Esophagus muscularis mucosa (tissue), 4 donors: ENCODE measurements at regions not wholly inside any gene's neighbourhood (a gene's known extent, or its start where the extent isn't known, plus 50 kb on each side); places are given as distances from the start of the nearest gene placed in this dataset.

Experiments used
- DNase-seq: peaks from one replicate; pipeline ENCODE4 v3.0.0-alpha.2; 2017; ENCODE audit errors: extremely low spot score
- H3K27ac ChIP-seq, 4 donors: fragments of 200-600 bp; sonication (generic); replicated peaks in 1 of 4; 1 replicate in 3 of 4; 2 replicates in 1 of 4; pipeline ENCODE4 v1.5.1; 2016 to 2019; ENCODE audit warnings: mild to moderate bottlenecking in 1 of 4
- H3K27me3 ChIP-seq, 4 donors: fragments of 200-600 bp; sonication (generic); one replicate each; pipeline versions ENCODE4 v1.5.1 to v1.6.0; 2016 to 2019
- H3K36me3 ChIP-seq, 4 donors: fragments of 200-600 bp; sonication (generic); one replicate each; pipeline ENCODE4 v1.5.1; 2016 to 2019
- H3K4me1 ChIP-seq, 4 donors: fragments of 200-600 bp; sonication (generic); one replicate each; pipeline ENCODE4 v1.5.1; 2016 to 2019
- H3K4me3 ChIP-seq, 4 donors: fragments of 200-600 bp; sonication (generic); 1 replicate in 2 of 4; 2 replicates in 2 of 4; pipeline ENCODE4 v1.5.1; 2016 to 2019; ENCODE audit warnings: mild to moderate bottlenecking in 4 of 4, moderate library complexity in 1 of 4
- H3K9me3 ChIP-seq, 4 donors: fragments of 200-600 bp; sonication (generic); 1 replicate in 3 of 4; 2 replicates in 1 of 4; pipeline ENCODE4 v1.5.1; 2016 to 2019
- EP300 ChIP-seq: sonication (generic); formaldehyde crosslinking; IDR thresholded peaks from one replicate; pipeline ENCODE4 v1.6.1; 2017; ENCODE audit warnings: antibody characterized with exemption
- POLR2A ChIP-seq: fragments of 450-650 bp; IDR thresholded peaks from one replicate; pipeline ENCODE4 v1.6.1; 2017; ENCODE audit warnings: antibody characterized with exemption, moderate library complexity, mild to moderate bottlenecking, low read depth
- POLR2AphosphoS5 ChIP-seq, 2 donors: sonication (generic); formaldehyde crosslinking; IDR thresholded peaks; one replicate each; pipeline ENCODE4 v1.6.1; 2017; ENCODE audit warnings: antibody characterized with exemption in 2 of 2
- WGBS: methylation state at CpG from one replicate; pipeline ENCODE4 v1.1.5; 2018; 5-methylcytosine and 5-hydroxymethylcytosine counted together
- intact Hi-C: fragments of 100-400 bp; cut with DNase I; formaldehyde crosslinking; loops from one replicate; pipeline ENCODE4 v1.15.1; 2023
- TF ChIP-seq, protein P1 (sequence below), 3 experiments: fragments of 200-600 bp in 2 of 3; fragments of 450-650 bp in 1 of 3; sonication (generic) in 2 of 3; IDR thresholded peaks; one replicate each; pipeline ENCODE4 v1.5.1; 2017 to 2019; ENCODE audit warnings: antibody characterized with exemption in 3 of 3, mild to moderate bottlenecking in 2 of 3, moderate library complexity in 1 of 3

DNA sequence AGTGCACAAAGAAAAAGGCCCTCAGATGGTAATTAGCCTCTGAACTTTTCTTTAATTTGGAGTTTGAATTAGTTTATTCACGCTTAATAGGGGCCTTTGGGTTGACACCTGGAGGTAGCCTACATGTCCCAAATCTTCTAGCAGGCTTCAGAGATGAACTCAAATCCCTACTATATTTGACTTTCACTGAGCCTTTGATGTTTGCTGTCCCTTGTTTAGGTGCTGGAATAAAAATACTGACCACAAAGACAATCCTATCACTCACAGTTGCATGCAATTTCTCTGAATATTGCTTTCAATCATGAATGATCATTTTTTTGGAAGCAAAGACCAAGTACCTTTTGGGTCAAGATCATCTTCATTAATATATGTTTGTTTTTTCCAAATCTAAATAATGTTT is 564.0 kb upstream of the FANCL start:
- Histone ChIP-seq H3K4me1 (no peaks in the 10 kb centered on the region), H3K4me3 (no peak overlapping the region), H3K36me3 (no peaks in the 10 kb centered on the region), H3K9me3 (no peaks in the 10 kb centered on the region), H3K27ac (no peak overlapping the region), H3K27me3 (no peaks in the 10 kb centered on the region)
- no peak for DNase-seq
- 84% methylated on average over 1 of the region's 1 CpG for WGBS
- TF ChIP-seq POLR2A (no peak), EP300 (no peak), POLR2AphosphoS5 (IDR thresholded peaks at IDR 0.05) (no peak)
- intact Hi-C loops = no loop called here

DNA sequence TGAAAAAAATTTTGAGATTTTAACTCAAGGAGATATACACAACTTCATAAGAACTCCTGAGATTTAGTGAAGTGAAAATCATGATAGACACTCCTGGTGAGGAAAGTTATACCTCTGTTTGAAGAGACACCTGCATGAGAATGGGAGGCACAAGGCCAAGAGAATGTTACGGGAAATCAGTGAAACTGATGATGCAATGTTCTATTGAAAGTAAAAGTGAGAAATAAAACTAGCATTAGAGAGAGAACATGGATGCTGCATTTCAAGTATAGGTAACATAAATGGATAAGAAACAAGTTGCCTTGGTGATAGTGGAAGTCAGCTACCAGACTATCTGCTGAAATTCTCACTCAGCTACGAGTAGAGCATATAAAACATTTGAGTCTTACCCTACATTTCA is 562.1 kb upstream of the FANCL start:
- no peak for DNase-seq
- intact Hi-C loops = no loop called here
- no peaks in the 10 kb centered on the region for H3K4me1 ChIP-seq
- H3K36me3 ChIP-seq = no peaks in the 10 kb centered on the region
- no peaks in the 10 kb centered on the region for H3K27me3 ChIP-seq
- TF ChIP-seq EP300 = no peak
- TF ChIP-seq POLR2AphosphoS5 (IDR thresholded peaks at IDR 0.05) = no peak
- no peak for TF ChIP-seq POLR2A
- TF ChIP-seq, protein P1, sequence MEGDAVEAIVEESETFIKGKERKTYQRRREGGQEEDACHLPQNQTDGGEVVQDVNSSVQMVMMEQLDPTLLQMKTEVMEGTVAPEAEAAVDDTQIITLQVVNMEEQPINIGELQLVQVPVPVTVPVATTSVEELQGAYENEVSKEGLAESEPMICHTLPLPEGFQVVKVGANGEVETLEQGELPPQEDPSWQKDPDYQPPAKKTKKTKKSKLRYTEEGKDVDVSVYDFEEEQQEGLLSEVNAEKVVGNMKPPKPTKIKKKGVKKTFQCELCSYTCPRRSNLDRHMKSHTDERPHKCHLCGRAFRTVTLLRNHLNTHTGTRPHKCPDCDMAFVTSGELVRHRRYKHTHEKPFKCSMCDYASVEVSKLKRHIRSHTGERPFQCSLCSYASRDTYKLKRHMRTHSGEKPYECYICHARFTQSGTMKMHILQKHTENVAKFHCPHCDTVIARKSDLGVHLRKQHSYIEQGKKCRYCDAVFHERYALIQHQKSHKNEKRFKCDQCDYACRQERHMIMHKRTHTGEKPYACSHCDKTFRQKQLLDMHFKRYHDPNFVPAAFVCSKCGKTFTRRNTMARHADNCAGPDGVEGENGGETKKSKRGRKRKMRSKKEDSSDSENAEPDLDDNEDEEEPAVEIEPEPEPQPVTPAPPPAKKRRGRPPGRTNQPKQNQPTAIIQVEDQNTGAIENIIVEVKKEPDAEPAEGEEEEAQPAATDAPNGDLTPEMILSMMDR (IDR thresholded peaks at IDR 0.05) = no peak
- WGBS = 78% methylated on average over 2 of the region's 2 CpGs
- H3K4me3 ChIP-seq = no peak overlapping the region
- H3K9me3 ChIP-seq = no peaks in the 10 kb centered on the region
- H3K27ac ChIP-seq = no peak overlapping the region

DNA sequence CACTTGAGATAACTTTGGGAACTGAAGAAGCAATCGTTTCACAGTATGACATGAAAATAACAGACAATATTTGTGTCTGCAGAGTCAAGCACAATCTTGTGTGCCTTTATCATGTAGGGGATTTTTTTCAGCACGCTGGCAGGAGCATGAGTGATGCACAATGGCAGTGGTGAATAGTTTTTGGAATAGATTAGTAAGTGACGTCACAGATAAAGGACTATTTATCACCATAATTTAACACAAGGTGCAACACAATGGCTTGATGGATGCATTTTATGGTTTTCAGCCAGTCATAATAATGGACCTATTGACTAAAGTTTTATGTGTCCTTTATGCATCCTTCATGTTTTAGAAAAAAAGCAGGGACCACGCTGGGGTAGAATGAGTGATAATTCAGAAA is 559.8 kb upstream of the FANCL start:
- intact Hi-C loops = no loop called here
- Histone ChIP-seq H3K4me3 (no peak overlapping the region), H3K27ac (no peak overlapping the region), H3K36me3 (no peaks in the 10 kb centered on the region), H3K4me1 (no peaks in the 10 kb centered on the region), H3K27me3 (no peaks in the 10 kb centered on the region), H3K9me3 (no peaks in the 10 kb centered on the region)
- no peak for TF ChIP-seq EP300
- DNase-seq = no peak
- WGBS = 67% methylated on average over 4 of the region's 4 CpGs

DNA sequence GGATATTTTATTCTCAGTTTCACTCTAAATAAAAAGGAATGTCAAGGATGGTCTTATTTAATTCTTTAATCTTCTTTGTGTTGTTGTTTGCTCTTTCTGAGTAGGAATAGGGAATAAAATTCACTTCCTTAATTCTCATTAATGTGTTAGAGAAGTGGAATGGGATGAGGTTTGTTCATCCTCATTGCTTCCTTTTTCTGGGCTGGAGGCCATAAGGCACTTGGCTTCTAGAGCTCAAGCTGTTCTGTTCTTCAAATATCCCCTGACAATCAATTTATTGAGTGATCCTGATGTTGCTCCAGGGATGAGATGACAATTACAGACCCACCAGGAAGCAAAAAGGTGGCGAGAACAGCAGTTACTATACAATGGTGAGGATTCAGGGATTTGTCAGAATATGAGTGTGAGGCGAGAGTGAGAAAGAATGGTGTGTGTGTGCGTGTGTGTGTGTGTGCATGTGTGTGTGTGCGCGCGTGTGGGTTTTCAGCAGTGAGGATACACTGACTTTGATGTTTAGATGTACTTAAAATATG is 557.6 kb upstream of the FANCL start:
- no peaks in the 10 kb centered on the region for H3K36me3 ChIP-seq
- no peak overlapping the region for H3K4me3 ChIP-seq
- intact Hi-C loops = no loop called here
- H3K4me1 ChIP-seq = no peaks in the 10 kb centered on the region
- H3K9me3 ChIP-seq = no peaks in the 10 kb centered on the region
- TF ChIP-seq EP300 = no peak
- no peak for TF ChIP-seq POLR2AphosphoS5 (IDR thresholded peaks at IDR 0.05)
- TF ChIP-seq, protein P1 (IDR thresholded peaks at IDR 0.05) = no peak
- no peak for TF ChIP-seq POLR2A
- no peak overlapping the region for H3K27ac ChIP-seq
- no peaks in the 10 kb centered on the region for H3K27me3 ChIP-seq
- no peak for DNase-seq
- WGBS = 89% methylated on average over 6 of the region's 6 CpGs

DNA sequence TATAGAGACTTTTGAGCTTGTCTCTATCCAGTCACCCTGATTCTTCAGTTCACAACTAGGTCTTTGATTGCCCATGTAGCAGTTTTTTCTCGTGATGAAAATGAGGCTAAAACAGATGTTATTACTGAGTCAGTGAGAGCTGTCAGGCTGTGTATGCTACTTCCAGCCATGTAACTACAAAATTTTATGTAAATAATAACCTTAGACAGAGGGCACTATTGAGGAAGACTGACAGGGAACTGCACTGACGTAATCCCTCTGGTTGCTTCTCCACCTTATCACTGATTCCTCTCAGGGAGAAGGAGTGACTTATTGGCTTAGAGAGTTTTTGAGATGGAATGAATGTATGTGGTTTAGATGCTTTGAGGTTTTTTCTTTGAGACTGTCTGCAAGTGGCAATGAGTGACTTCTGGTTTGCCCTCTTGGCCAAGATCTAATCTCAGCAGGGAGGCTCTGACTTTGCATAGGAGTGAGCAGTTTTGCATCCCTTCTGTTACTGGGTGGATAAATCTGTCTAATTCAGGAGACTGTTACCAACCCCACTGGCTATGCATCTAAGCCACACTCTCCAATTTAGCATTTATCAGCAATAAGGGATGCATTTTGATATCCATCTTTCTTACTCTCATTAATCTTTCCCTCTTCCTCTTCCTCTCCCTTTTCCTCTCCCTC is 555.2 kb upstream of the FANCL start:
- Histone ChIP-seq H3K4me3 (no peak overlapping the region), H3K9me3 (no peaks in the 10 kb centered on the region), H3K4me1 (no peaks in the 10 kb centered on the region), H3K27me3 (no peaks in the 10 kb centered on the region), H3K36me3 (no peaks in the 10 kb centered on the region), H3K27ac (no peak overlapping the region)
- TF ChIP-seq POLR2A (no peak), EP300 (no peak), POLR2AphosphoS5 (IDR thresholded peaks at IDR 0.05) (no peak)
- TF ChIP-seq, protein P1 (IDR thresholded peaks at IDR 0.05) = no peak
- intact Hi-C loops = no loop called here
- WGBS = 35% methylated on average over 2 of the region's 2 CpGs
- no peak for DNase-seq

DNA sequence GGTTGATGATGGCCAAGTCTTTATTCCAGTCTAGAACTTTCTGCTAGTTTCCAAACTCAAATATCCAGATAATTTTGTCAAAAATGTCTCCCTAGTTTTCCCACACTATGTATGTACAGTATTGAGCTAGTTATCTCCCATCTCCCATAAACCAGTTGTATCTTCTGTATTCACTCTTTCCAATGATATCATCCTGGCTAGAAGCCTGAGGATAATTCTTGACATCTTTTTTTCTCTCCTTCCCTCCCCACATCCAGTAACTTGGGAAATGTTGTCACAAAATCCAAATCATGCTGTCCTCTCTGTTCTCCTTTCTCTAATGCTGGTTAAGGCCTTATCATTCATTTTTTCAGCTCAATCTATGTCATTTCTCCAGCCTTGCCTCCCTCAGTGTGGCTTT is 553.8 kb upstream of the FANCL start:
- no peak overlapping the region for H3K4me3 ChIP-seq
- H3K4me1 ChIP-seq = no peaks in the 10 kb centered on the region
- TF ChIP-seq POLR2AphosphoS5 (IDR thresholded peaks at IDR 0.05) = no peak
- TF ChIP-seq POLR2A = no peak
- TF ChIP-seq EP300 = no peak
- H3K27me3 ChIP-seq = no peaks in the 10 kb centered on the region
- H3K27ac ChIP-seq = no peak overlapping the region
- no peak for DNase-seq
- intact Hi-C loops = no loop called here
- H3K9me3 ChIP-seq = no peaks in the 10 kb centered on the region
- H3K36me3 ChIP-seq = no peaks in the 10 kb centered on the region
